Amygdala (tissue), 56 donors: ENCODE measurements at regions not wholly inside any gene's neighbourhood (a gene's known extent, or its start where the extent isn't known, plus 50 kb on each side); places are given as distances from the start of the nearest gene placed in this dataset.
"Not testable (repeated sequence)": the region's sequence is repeated elsewhere in the genome, so short reads cannot be mapped to it uniquely, and the experiment has no call there.

Experiments used
- DNase-seq, 56 donors: peaks; one replicate each; lab custom pipeline; 2025; lab: John Stamatoyannopoulos, UW

DNA sequence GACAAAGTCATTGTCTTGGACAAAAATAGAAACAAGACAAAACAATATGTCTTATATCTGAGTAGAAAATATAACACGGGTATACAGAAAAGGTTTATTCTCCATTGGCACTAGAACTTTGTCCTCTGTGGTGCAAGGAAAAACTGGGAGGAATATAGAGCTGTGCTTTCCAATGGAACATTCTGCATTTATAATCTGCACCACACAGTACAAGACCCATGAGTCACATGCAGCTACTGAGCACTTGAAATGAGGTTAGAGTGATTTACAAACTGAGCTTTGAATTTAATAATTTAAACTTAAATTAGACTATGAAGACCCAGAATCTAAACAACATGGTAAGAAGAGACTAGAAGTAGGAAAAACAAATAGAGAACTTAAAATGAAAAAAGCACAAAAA, 86.1 kb downstream of the RAP2A start:
- no peak for DNase-seq

- no peak for DNase-seq
Observed at GRCh38 chr13:97520866-97521265, 86.9 kb downstream of the RAP2A start.

GRCh38 chr13:97521726-97522125, 87.8 kb downstream of the RAP2A start:
- no peak for DNase-seq

DNA sequence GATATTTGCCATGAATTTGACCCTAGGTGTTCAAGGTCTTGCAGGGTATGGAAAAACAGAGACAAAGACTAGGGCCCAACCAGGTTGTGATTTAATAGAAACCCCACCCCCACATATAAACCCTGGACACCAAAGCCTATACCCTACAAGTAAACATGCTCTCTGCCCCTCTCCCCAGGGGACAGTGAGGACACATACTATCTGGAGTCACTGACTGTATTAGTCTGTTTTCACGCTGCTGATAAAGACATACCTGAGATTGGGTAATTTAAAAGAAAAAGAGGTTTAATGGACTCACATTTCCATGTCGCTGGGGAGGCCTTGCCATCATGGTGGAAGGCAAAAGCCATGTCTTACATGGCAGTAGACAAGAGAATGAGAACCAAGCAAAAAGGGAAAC, 88.3 kb downstream of the RAP2A start:
- no peak for DNase-seq

DNA sequence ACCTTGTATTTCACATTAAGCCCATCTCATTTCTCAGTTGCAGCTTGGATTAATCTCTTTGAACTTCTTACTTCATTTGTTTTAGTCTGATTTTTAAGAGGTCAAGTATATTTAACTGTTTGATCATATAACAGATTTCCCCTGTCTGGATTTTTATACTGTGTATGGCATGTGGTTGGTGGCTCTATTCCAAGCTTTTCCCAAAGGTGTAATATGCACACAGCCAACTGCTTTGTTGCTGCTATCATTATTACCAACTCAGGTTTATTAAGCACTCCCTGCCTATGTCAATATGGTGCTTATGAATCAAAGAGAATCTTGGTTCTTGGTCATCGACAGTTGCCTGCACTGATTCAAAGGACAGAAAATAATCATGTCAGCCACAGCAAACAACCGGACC, 92.6 kb downstream of the RAP2A start:
- no peak for DNase-seq

DNA sequence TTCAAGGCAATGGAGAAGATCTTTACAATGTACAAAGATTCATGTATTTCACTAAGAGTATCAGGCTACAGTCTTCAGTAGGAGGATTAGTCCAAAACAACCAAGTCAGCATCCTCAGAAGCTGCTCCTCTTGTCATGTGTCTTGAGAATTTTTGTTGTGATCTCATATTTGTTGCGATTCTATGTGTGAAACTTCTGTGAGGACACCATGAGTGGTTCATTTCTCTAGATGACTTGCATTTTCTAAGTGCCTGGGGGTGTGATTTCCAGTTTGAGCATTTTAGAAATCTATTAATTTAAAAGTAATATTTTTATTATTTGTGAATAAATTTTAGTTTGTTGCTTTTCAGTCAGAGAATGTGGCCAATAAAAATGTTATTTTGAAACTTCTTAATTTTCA, 94.5 kb downstream of the RAP2A start:
- DNase-seq = no peak

DNA sequence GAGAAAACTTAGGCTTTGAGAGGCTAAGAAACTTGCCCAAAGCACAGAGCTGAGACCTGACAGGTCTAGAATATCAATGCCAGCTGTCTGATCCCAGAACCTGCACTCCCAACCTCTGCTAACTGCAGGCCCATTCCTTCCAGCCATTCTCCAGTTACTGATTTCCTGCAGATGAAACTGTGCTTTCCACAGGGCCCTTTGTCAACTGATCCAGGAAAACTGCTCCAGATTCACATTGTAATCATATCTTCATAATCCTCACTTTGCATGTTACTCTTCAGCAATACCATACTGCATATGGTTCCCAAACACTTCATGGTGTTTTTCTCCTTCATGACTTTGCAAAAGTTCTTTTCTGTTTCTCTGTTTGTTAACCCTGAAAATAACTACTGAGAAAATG, 100.6 kb downstream of the RAP2A start:
- no peak for DNase-seq

- no peak for DNase-seq
Observed at GRCh38 chr13:97535614-97536013, 101.6 kb downstream of the RAP2A start.

DNA sequence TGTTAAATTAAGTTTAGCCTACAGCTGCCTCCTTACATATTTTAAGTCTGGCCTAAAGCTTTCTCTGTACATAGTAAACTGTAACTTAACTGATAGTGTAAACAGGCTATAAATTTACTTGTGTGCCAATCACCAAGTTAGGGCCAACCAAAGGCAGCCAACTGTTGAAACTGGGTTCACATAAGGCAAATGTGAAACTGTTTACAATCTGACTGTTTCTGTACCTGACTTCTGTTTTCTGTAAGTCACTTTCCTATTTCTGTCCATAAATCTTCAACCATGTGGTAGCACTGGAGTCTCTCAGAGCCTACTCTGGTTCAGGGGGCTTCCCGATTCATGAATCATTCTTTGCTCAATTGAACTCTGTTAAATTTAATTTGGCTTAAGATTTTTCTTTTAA, 103.1 kb downstream of the RAP2A start:
- DNase-seq = no peak

DNA sequence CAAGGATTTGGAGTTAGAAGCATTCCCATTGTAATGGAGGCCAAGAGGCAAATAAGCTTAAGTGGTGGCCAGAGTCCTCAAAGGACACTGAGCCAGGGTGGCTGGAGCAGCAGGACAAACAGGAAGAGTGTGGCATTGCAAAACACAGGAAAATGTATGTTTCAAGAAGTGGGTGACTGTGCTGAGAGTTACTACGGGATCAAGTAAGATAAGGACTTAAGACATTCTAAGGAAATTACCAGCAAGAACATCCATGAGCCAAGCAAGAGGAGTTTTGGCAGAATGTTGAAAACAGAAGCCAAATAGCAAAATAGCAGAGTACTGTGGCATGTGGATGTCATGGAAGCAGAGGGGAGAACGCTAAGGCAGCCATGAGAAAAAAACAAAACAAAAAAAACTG, 104.2 kb downstream of the RAP2A start:
- DNase-seq = no peak

GRCh38 chr13:97539651-97540610, 106.0 kb downstream of the RAP2A start:
- DNase-seq = no peak

GRCh38 chr13:97540696-97541095, 106.7 kb downstream of the RAP2A start:
- DNase-seq = no peak

GRCh38 chr13:97542102-97542685, 108.2 kb downstream of the RAP2A start:
- DNase-seq = no peak

- DNase-seq = no peak
Observed at GRCh38 chr13:97544031-97544765, 110.2 kb downstream of the RAP2A start.

GRCh38 chr13:97544971-97545499, 111.1 kb downstream of the RAP2A start:
- DNase-seq = not testable (repeated sequence)

- no peak for DNase-seq
Observed at GRCh38 chr13:97548138-97548537, 114.2 kb downstream of the RAP2A start.

- no peak for DNase-seq
Observed at GRCh38 chr13:97548711-97549110, 114.7 kb downstream of the RAP2A start.

DNA sequence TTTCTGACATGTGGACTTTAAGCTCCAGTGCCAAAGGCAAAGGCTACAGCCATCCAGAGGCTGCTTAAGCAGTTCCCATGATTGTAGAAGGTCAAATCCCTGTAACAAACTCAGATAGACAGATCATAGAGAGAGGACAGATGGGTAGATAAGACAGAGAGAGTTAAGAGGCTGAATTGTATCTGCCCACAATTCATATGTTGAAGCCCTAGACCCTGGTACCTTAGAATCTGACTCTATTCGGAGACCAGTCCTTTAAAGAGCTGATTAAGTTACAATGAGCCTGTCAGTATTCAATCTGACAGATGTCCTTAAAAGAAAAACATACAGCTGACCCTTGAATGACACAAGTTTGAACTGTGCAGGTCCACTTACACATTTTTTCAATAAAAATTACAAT, 115.2 kb downstream of the RAP2A start:
- no peak for DNase-seq

- no peak for DNase-seq
Observed at GRCh38 chr13:97554496-97554895, 120.5 kb downstream of the RAP2A start.

GRCh38 chr13:97555034-97555433, 121.1 kb downstream of the RAP2A start:
- no peak for DNase-seq

- DNase-seq = no peak
Observed at GRCh38 chr13:97559030-97559429, 125.1 kb downstream of the RAP2A start.
